HepG2 (cell line): ENCODE measurements at regions not wholly inside any gene's neighbourhood (a gene's known extent, or its start where the extent isn't known, plus 50 kb on each side); places are given as distances from the start of the nearest gene placed in this dataset.

Experiments
- ATAC-seq: fragments of 200-7000 bp; cut with Tn5 transposase; 3 replicates; pipeline ENCODE4 v1.9.1; 2020; ENCODE audit warnings: mild to moderate bottlenecking, moderate library complexity
- BruUV-seq: library from RNA; stranded (reverse); fragments of 400-500 nt; replicated peaks from 2 replicates; lab custom pipeline; 2021; lab: Mats Ljungman, UMichigan
- CTCF ChIA-PET: fragments of 300-600 bp; formaldehyde crosslinking; extraction: SDS; loops from one replicate; lab custom pipeline; 2021; ENCODE audit warnings: low total read pairs, inconsistent platforms, low intra/inter-chr PET ratio; lab: Yijun Ruan, JAX
- POLR2A ChIA-PET: fragments of 350-600 bp; sonication (Branson Sonifier 250); formaldehyde crosslinking; loops from one replicate; lab custom pipeline; 2020; ENCODE audit warnings: antibody characterized with exemption, inconsistent platforms; lab: Yijun Ruan, JAX
- DNase-seq: peaks from one replicate; pipeline ENCODE4 v3.0.0-alpha.2; 2015; ENCODE audit warnings: low spot score
- FAIRE-seq: peaks from 3 replicates; lab custom pipeline; 2011; peaks lifted over from hg19 to GRCh38; lab: Jason Lieb, UNC
- H2AFZ ChIP-seq: one replicate; pipeline ENCODE4 v1.6.1; 2011; ENCODE audit warnings: low read length, inconsistent platforms
- H3K27ac ChIP-seq: fragments of 300-600 bp; 3 replicates; pipeline ENCODE4 v1.8.0; 2011; ENCODE audit warnings: mixed run types, mild to moderate bottlenecking, mixed read lengths, low read length, inconsistent platforms; ENCODE audit not compliant: insufficient read depth; ENCODE audit errors: extremely low read length
- H3K27me3 ChIP-seq, 2 experiments: fragments of 200-600 bp in 1 of 2; 2 replicates in 1 of 2; 3 replicates in 1 of 2; pipeline versions ENCODE4 v1.6.0 to v1.8.0; 2011; ENCODE audit warnings: low read length in 2 of 2, mild to moderate bottlenecking in 2 of 2, moderate library complexity in 2 of 2, inconsistent platforms in 1 of 2; ENCODE audit not compliant: insufficient read depth in 2 of 2, control insufficient read depth in 1 of 2
- H3K36me3 ChIP-seq, 2 experiments: fragments of 200-600 bp in 1 of 2; replicated peaks in 1 of 2; 2 replicates in 1 of 2; 3 replicates in 1 of 2; pipeline versions ENCODE4 v1.5.1 to v1.8.0; 2011; ENCODE audit warnings: low read length in 2 of 2, inconsistent platforms in 1 of 2; ENCODE audit not compliant: insufficient read depth in 2 of 2, control insufficient read depth in 1 of 2
- H3K4me1 ChIP-seq: 2 replicates; pipeline ENCODE4 v1.5.1; 2012; ENCODE audit warnings: low read length, inconsistent platforms; ENCODE audit not compliant: insufficient read depth
- H3K4me2 ChIP-seq: 2 replicates; pipeline ENCODE4 v1.6.0; 2011; ENCODE audit warnings: low read depth, low read length, inconsistent platforms
- H3K4me3 ChIP-seq, 3 experiments: fragments of 200-600 bp in 1 of 3; sonication (generic), shearing (Covaris generic) in 1 of 3; replicated peaks in 1 of 3; 2 replicates each; pipeline ENCODE4 v1.5.1; 2011 to 2016; ENCODE audit warnings: low read length in 3 of 3, inconsistent platforms in 2 of 3, low read depth in 2 of 3, mild to moderate bottlenecking in 2 of 3, control low read depth in 1 of 3, mixed read lengths in 1 of 3; ENCODE audit not compliant: insufficient read depth in 1 of 3
- H3K79me2 ChIP-seq: one replicate; pipeline ENCODE4 v1.6.1; 2011; ENCODE audit warnings: low read length, inconsistent platforms; ENCODE audit not compliant: insufficient read depth
- H3K9ac ChIP-seq: 2 replicates; pipeline ENCODE4 v1.6.0; 2011; ENCODE audit warnings: mild to moderate bottlenecking, low read depth, low read length, inconsistent platforms; ENCODE audit not compliant: insufficient read depth
- H3K9me3 ChIP-seq: 2 replicates; pipeline ENCODE4 v1.5.1; 2012; ENCODE audit warnings: mild to moderate bottlenecking, low read length
- H4K20me1 ChIP-seq: 2 replicates; pipeline ENCODE4 v1.6.0; 2011; ENCODE audit warnings: inconsistent platforms, mild to moderate bottlenecking, low read length, moderate library complexity; ENCODE audit not compliant: insufficient read depth
- ATF7 ChIP-seq, 2 experiments: fragments of 450-650 bp in 1 of 2; sonication (generic) in 1 of 2; formaldehyde crosslinking in 1 of 2; IDR thresholded peaks; 2 replicates each; pipeline versions ENCODE4 v1.4.0 to v1.6.1; 2016 to 2020; ENCODE audit warnings: antibody characterized with exemption in 1 of 2, mild to moderate bottlenecking in 1 of 2, missing genetic modification reagents in 1 of 2
- DR1 ChIP-seq: sonication (generic); formaldehyde crosslinking; IDR thresholded peaks from 2 replicates; pipeline ENCODE4 v1.8.0; 2021; ENCODE audit warnings: mild to moderate bottlenecking, missing genetic modification reagents, inconsistent platforms
- HIVEP1 ChIP-seq: sonication (generic); formaldehyde crosslinking; IDR thresholded peaks from 2 replicates; pipeline ENCODE4 v1.4.0; 2020; ENCODE audit warnings: mild to moderate bottlenecking, missing genetic modification reagents
- HNRNPK ChIP-seq: fragments of 200-400 bp; formaldehyde crosslinking; IDR thresholded peaks from 2 replicates; pipeline ENCODE4 v1.6.1; 2018; ENCODE audit warnings: low read length, low read depth, moderate library complexity, mild to moderate bottlenecking; ENCODE audit not compliant: poor library complexity, severe bottlenecking
- SRSF9 ChIP-seq: fragments of 200-400 bp; formaldehyde crosslinking; IDR thresholded peaks from 2 replicates; pipeline ENCODE4 v1.6.1; 2018; ENCODE audit warnings: borderline replicate concordance, mild to moderate bottlenecking, low read depth, low read length; ENCODE audit not compliant: insufficient read depth, poor library complexity, severe bottlenecking
- WGBS: methylation state at CpG from one replicate; pipeline ENCODE4 v1.1.6; 2017; ENCODE audit warnings: low lambda C conversion rate; 5-methylcytosine and 5-hydroxymethylcytosine counted together
- in situ Hi-C: cut with HindIII; loops from 2 replicates; pipeline ENCODE4 v1.10.0; 2017; ENCODE audit warnings: low pct_unique_long_range_greater_than_20kb; ENCODE audit not compliant: extremely low pct_ligation_motif_present
- intact Hi-C: fragments of 100-400 bp; cut with micrococcal nuclease; formaldehyde crosslinking; loops from one replicate; pipeline ENCODE4 v1.10.0; 2022; ENCODE audit not compliant: unreplicated experiment

- DNase-seq = no peak
- intact Hi-C loops = no loop called here
- FAIRE-seq = no peak
- no peak overlapping the region for H3K27ac ChIP-seq
- H3K4me3 ChIP-seq = no peak overlapping the region
- no peak for TF ChIP-seq HIVEP1 (CRISPR knock-in tag)
- TF ChIP-seq ATF7 (IDR thresholded peaks at IDR 0.05) = peak; percentile 47; the same call in 1 of the 2 replicates
- TF ChIP-seq ATF7 (CRISPR knock-in tag; IDR thresholded peaks at IDR 0.05) = no peak
- no peaks in the 10 kb centered on the region for H3K27me3 ChIP-seq
- H3K79me2 ChIP-seq = no peaks in the 10 kb centered on the region
- H3K9me3 ChIP-seq = no peaks in the 10 kb centered on the region
- ChIA-PET POLR2A (no interaction called here), CTCF (no interaction called here)
- no peak overlapping the region for H3K4me2 ChIP-seq
- no TSS peak for BruUV-seq
- WGBS = 16% methylated on average over 7 of the region's 7 CpGs
- no peaks in the 10 kb centered on the region for H3K4me1 ChIP-seq
- no peaks in the 10 kb centered on the region for H3K36me3 ChIP-seq
- H4K20me1 ChIP-seq = no peaks in the 10 kb centered on the region
- H3K9ac ChIP-seq = no peak overlapping the region
- no peak overlapping the region for H2AFZ ChIP-seq
- in situ Hi-C loops = no loop called here
- ATAC-seq = no peak
Observed at GRCh38 chr4:54813674-54814073, 155.9 kb downstream of the KIT start.

GRCh38 chr4:54806351-54806750 lies 148.6 kb downstream of the KIT start:
- DNase-seq (no peak), ATAC-seq (no peak), FAIRE-seq (no peak)
- no peak overlapping the region for H3K4me3 ChIP-seq
- no peak overlapping the region for H3K27ac ChIP-seq
- H3K4me1 ChIP-seq = no peaks in the 10 kb centered on the region
- H3K36me3 ChIP-seq = no peaks in the 10 kb centered on the region
- no peak overlapping the region for H3K9ac ChIP-seq
- POLR2A ChIA-PET = no interaction called here
- intact Hi-C loops = no loop called here
- H3K79me2 ChIP-seq = no peaks in the 10 kb centered on the region
- H3K4me2 ChIP-seq = no peak overlapping the region
- CTCF ChIA-PET = no interaction called here
- BruUV-seq = no TSS peak
- in situ Hi-C loops = no loop called here
- H4K20me1 ChIP-seq = no peaks in the 10 kb centered on the region
- no peak overlapping the region for H2AFZ ChIP-seq
- TF ChIP-seq SRSF9 = peak; percentile 76
- no peak for TF ChIP-seq DR1
- TF ChIP-seq HNRNPK = peak; percentile 78
- H3K27me3 ChIP-seq = no peaks in the 10 kb centered on the region
- H3K9me3 ChIP-seq = peaks cover 4% of the 10 kb centered on the region; the same call in 1 of the 2 replicates
